Stimulated activated CD8-positive, alpha-beta memory T cell treated with anti-CD3 and anti-CD28 coated beads, Interleukin-4, amount 100 ng/mL, for 24 hours (primary cell): ENCODE measurements at regions not wholly inside any gene's neighbourhood (a gene's known extent, or its start where the extent isn't known, plus 50 kb on each side); places are given as distances from the start of the nearest gene placed in this dataset.
"Not testable (repeated sequence)": the region's sequence is repeated elsewhere in the genome, so short reads cannot be mapped to it uniquely, and the experiment has no call there.

ENCODE experiments used
- DNase-seq: peaks from one replicate; pipeline ENCODE4 v3.0.0-alpha.2; 2020; ENCODE audit warnings: low read depth

DNA sequence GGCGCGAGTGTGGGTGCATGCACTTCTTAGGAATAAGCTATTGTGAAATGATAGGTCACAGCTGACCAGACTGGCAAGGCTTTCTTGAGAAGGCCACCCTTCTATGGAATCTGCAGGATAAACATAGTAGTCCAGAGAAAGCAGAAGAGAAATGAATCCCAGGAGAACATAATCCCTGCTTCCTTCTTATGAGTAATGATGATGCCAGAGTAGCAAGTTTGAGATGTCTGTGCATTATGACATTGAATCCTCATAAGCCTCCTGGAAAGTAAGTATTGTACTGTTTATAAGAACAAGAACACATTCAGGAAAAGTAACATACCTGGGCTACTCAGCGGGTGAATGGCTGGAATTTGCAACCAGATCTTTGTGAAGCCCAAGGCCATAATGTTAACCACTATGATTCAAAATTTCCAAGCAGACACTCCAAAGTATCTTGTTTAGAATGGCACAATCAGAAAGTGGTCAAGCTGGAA is 272.1 kb upstream of the HS3ST1 start:
- no peak for DNase-seq

DNA sequence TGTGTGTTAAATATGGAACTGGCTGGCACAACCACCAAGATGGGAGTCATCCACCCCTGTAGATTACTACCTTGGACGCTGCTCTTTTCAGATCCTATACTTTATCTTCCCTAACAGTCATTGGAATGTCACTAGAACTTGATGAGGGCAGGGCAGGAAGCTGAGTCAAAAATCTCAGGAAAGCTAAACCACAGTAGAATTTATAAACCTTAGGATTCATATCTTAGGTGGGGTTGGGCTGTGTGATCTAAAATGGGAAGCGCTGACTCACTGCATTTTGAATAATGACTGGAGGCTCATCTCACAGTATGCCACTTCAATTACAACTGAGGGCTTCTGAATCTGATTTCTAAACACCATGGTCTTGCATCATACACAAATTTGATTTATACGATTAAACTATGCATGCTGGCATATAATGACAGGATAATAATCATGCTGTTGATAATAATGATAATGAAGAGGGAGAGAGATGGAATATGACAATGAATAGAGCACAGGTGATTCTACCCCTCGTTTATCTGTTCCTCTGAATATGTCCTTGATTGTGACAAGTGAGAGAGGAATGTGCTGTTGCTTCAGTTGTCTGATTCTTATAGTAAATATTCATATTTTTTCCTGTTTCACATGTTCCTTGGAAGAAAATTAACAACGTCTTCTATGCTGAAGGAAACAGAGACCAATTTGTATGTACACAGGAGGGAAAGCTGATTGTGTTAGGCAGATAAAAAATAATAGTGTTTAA is 270.3 kb upstream of the HS3ST1 start:
- DNase-seq = no peak

DNA sequence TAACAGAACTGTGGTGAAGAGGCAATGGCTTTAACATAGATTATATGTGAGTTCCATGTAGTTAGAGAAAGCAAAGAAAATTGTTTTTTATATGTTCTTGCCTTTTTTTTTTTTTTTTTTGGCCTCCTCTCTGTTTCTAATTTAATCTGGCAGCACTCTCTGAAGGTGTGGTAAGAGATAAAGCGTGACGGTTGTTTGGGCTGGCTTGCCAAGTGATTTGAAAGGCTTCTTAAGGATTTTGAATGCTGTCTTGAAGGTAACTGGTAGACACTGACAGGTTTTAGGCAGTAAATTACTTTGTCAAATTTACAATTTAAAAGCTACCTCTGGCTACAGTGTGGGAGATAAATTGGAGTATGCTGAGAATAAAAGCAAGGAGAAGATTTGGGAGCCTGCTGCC is 269.3 kb upstream of the HS3ST1 start:
- no peak for DNase-seq

DNA sequence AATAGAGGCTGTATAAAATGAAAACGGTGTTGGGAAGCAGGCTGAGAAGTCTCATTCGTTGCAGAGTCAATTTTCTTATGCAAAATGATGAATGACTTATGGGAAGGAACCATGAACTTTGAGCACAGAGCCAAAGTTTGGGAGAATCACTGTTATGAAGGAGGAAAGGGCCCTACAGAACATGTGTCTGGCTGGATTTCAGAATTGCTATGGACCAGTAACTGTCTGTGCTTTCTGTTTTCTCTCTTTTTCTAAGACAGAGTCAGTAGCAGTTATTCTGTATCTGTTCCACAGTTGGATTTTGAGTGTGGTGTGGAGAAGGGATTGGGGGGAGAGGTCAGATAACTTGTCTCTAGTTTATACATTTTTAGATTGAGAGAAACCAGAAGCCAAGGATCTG is 265.0 kb upstream of the HS3ST1 start:
- DNase-seq = no peak

DNA sequence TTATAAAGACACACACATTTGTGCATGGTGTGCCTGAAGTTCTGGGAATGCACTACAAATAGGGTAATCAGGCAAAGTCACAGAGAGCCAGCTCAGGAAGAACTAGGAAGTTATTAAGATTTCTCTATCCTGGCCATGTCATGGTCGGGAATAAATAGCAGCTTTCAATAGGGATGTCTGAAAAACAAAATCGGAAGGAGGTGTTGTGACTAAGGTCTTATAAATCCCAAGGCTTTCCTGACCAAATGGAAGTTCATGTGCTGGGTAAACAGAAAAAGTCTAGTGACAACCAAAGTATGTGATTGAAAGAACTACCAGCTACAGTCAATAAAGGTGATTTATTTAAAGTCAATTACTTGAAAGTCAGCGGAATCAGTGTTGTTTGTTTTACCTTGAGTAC is 262.5 kb upstream of the HS3ST1 start:
- DNase-seq = no peak

DNA sequence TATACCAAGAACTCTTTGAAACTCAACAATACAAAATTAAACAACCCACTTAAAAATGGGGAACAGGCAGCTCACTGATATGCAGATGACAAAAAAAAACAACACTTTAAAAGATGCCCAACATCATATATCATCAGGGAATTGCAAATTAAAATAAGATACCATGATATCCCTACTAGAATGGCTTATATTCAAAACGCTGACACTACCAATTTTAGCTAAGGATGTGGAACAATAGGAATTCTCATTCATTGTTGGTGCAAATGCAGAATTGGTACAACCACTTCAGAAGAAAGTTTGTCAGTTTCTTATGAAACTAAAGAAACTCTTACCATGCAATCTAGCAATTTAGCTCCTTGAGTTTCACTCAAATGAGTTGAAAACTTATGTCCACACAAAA is 259.0 kb upstream of the HS3ST1 start:
- DNase-seq = no peak

DNA sequence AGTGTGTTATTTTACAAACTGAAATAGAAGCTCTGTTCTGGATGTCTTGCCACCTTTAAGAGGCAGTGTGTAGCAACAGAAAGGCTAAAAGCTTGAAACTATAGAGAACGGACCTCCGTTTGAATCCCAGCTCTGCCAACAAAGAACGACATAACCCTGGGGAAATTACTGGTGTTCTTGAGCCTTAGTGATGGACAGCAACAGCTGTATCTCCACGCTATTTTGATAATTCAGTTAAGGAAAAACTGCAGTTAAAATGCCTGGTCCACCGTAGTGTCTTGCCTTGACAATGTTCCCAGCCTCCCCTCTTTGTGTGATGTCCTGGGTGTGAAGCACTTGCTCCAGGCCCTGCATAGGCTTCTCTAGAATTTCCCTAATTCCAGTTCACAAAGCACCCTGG is 256.8 kb upstream of the HS3ST1 start:
- no peak for DNase-seq

DNA sequence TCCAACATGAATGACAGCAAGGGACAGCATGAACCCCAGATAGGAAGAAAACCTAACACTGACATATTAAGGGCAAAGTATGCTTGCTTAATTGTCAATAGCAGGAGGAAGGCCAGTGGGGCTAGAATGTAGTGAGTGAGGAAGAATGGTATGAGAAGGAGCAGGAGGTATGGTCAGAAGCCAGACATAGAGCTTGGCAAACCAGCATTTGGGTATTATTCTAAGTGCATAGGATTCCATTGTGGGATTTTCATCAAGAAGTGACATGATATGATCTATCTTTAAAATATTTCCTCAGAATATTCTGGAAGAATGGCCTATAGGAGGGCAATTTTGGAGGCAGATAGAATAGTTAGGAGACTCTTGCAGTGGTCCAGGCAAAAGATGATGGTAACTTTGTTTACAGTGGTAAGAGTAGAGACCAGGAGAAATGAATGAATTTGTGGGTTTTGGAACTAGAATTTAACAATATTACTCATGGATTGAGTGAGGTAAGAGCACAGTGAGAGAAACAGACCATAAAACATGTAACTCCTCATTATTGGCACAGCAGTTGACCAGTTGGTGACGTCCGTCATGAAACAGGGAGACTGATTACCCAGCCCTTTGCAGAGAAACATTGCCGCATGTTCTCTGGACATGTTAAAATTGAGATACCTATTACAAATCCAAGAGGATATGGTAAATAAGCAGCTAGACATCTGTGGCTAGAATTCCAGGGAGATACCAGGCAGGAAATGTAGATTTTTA is 246.5 kb upstream of the HS3ST1 start:
- no peak for DNase-seq

DNA sequence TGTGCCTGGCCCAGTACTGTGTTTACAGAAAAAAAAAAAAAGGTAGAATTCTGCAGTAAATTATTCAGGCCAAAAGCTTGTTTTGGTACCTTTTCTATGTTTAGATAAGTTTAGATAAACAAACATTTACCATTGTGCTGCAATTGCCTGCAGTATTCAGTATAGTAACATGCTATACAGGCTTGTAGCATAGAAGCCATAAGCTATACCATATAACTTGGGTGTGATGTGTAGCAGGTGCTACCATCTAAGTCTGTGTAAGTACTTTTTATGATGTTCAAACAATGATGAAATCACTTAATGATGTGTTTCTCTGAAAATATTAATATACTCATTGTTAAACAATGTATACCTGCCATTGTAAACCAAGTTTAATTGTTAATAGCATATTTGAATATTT is 241.6 kb upstream of the HS3ST1 start:
- DNase-seq = no peak

DNA sequence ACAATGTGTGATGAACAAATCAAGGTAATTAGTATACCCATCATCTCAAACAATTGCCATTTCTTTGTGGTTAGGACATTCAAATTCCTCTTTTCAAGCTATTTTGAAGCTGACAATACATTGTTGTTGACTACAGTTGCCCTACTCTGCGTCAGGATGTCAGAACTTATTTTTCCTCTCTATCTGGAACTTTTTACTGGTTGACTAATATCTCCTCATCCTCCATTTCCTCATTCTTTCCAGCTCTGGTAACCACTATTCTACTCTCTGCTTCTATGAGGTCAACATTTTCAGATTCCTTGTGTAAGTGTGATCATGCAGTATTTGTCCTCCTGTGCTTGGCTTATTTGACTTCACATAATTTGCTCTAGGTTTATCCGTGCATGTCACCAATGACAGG is 240.5 kb upstream of the HS3ST1 start:
- DNase-seq = no peak

DNA sequence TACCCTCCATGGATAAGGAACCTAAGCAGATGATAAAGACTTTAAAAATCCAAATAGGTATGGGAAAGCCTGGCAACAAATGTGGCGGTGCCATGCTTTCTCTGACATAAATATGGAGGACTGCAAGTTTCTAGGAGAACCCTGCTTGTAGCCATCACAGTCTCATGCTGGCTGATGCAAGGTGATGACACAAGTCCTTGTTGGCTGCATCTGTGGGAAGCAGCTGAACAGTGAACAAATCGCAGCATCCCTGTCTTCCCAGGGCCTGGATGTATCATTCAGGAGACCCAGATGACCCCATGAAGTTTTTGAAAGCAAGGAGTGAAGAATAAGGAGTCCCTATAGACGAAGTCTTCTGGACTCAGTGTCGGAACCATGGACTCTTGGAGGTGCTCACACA is 234.4 kb upstream of the HS3ST1 start:
- no peak for DNase-seq

DNA sequence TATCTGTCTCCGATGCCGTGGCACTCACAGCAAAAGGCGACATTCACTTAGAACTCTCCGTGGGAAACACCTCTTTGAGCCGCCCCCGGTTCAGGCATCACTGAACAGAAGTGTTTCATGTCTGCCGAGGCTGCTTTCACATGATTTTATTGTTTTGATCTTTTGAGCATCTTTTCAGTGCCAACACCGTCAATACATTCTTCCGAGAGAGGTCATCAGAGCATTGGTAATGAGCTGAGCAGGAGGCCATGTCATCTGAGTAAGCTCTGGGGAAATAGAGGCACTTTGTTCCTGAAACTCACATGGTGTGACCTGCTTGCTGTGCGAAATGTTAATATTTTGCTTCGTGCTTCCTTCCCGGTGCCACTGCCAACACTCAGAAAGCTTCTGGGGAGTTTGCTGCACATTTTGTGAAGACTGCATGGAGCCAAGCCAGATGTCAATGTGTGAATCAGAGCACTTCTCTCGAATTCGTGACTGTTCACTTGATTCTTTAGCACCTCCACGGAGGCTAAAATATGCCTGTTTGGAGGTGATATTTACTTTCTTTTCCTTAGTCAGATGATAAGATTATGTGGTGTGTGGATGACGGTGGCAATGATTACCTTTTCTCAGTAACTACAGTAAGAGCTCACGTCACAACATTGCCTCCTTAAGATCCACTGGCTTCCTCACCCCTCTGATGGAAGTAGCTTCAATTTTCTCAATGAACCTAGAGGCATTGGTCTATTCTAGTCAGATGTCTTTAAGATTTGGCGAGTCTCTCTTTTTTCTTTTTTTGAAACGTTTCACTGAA is 222.3 kb upstream of the HS3ST1 start:
- no peak for DNase-seq

DNA sequence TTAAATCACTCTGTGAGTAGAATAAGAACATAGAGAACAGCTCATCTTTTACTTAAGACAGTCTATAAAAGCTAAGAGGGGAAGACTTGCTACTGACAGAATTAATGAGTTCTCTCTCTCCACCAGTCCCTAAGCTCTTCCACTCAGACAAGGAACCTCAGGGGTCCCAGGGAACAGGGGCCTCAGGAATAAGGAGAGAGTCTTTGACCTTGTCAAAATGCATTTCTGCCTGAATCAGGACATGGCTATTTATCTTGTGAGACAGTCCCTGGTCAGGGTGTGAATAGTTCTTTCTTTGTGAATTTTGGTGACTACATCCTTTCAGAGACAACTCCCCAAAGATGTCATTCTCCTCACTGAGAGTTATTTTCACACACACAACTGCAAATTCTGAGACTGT is 218.7 kb upstream of the HS3ST1 start:
- no peak for DNase-seq

DNA sequence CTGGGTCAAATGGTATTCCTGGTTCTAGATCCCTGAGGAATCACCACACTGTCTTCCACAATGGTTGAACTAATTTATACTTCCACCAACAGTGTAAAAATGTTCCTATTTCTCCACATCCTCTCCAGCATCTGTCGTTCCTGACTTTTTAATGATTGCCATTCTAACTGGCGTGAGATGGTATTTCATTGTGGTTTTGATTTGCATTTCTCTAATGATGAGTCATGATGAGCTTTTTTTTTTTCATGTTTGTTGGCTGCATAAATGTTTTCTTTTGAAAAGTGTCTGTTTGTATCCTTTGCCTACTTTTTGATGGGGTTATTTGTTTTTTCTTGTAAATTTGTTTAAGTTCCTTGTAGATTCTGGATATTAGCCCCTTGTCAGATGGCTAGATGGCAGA is 214.4 kb upstream of the HS3ST1 start:
- DNase-seq = not testable (repeated sequence)

DNA sequence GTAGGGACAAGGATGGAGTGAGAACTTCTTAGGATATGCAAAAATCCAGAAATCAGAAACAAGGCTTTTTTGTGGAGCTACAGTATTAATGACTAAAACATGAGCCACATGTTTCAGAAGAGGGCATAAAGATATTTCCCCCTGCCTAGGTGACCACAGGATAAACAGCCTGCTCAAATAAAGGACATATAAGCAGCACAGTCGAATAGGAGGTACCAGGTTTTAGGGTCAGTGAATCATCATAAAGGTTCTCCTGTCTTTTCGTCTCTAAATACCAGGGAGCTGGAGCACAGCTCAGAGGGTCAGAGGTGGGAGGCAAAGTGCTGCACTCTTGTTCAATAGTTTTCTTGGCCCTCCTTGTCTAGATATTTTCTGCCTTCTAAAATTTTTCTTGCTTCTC is 211.9 kb upstream of the HS3ST1 start:
- DNase-seq = no peak

DNA sequence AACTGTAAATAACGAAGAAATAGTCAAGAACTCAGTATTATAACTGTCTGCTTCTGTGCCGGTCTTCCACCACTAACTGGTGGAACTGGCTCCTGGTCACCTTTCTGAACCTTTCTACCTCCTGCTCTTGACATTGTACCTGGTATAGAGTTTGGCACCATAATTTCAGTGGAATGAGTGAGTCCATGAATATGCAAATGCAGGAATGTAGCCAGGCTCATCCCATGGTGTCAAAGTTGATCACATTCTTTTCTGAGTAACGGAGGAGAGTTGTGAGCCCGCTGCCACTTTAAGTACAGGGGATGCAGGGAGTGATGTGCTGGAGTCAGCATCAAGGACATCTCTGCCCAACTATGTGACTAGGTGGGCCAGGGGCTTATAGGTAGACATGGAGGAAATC is 207.9 kb upstream of the HS3ST1 start:
- no peak for DNase-seq

DNA sequence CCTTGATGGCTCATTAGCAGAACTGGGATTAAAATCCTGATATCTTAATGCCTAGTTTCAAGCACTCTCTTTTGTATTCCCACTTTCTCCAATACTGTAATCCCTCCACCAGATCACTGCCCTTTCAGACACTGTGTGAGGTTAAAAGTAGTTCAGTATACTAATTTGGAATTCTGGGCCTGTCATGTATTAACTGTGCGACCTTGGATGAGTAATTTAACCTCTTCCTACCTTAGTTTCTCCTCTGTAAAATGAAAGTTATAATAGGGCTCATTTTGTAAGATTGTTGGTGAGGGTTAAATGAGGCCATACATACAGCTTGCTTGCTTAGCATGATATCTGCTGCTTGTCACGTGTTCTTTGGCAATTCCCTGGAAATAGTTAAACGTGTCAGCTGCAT is 207.3 kb upstream of the HS3ST1 start:
- DNase-seq = no peak

DNA sequence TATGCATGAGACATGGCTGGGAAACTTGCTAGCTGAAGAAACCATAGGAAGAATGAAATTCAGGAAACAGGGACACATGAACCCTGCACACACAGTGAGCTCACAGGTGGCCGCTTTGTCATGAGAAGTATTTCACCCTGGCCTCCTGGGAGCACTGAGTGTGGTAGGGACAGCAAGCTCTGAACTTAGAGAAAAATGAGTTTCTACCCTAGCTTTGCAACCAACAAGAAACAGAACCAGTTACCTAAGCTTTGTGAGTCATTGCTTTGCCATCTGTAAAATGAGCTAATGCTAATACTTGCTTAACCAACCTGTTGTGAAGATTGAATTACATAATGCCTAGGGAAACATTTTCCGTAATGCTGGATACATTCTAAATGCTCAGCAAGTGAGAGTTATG is 206.6 kb upstream of the HS3ST1 start:
- DNase-seq = no peak

DNA sequence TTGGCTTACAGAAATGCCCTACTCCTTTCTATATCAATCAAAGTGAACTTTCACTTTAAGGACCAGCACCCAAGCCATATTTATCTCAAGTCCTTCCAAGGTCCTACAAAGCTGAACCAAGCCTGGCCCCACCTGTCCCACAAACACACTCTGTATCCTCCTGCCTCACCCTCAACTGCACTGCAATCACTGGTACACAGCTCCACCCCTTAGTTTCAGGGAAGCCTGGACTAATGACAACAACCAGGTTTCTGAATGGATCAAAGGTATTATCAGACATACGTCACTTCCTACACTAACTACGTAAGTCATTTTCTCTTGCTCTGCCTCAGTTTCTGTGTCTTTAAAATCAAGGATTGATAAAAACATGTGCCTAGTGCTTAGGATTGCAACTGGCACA is 205.6 kb upstream of the HS3ST1 start:
- DNase-seq = no peak

DNA sequence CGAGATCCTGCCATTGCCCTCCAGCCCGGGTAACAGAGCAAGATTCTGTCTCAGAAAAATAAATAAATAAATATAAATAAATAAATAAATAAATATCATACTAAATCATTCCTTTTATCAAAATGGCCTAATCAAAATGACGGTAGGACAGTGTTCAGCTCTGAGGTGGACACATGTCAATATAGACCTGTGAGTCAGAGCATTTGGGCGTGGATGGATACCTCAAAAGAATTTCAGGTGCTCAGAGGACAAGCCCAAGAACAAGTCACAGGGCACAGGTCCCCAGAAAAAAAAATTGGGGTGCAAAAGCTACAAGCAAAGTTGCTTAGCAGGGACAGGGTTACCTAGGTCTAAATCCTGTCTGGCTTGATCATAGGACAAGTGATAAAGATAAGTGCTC is 204.7 kb upstream of the HS3ST1 start:
- no peak for DNase-seq

DNA sequence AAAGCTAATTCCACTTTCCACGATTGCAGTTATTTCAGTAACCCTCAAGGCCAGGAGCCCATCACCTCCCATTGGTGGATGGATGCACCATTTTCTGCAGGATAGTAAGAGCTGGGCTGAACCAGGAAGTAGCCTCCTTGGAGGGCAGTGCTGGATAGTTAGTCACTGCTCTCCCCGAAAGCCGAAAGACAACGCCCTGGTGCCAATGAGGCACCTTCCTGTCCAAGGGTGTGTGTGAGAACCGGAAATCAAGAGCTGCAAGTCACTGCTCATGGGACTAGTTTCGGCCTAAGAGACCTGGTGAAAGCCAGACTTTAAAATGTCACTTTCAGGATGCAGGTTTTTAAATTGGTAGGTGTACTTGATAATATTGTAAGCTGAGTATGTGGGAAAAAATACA is 203.8 kb upstream of the HS3ST1 start:
- no peak for DNase-seq

DNA sequence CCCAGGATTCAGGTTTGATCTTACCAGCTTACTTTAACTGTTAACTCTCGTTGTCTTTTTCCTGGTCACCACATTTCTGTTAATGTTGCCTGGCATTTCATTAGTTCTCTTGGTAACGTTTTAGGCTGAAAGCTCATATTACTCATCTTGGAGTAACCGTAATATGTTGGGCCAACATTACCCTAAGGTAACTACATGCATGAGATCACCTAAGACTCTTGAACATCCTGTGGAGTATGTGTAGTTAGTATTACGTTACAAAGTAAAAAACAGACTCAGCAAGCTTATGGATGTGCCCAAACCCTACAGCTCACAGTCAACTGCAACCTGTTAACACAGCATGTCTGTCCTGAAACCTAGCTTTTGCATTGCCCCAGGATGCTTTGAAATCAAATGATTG is 203.3 kb upstream of the HS3ST1 start:
- no peak for DNase-seq

DNA sequence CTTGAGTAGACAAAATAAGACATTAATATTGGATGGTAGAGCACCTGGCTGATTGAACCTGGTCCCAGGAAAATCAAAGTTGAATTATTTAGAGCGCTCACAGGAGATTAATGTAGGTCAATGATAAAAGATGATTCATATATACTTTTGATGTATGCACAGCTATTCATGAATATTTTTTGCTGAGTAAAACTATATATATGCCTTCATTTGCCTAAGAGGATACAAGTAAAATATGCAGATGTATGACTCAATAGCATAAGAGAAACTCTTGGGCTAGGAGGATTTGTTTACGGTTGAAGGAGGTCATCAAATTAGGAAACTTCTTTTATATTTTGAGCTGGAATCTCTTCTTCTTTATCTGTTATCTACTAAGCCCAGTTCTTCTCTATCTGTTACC is 202.7 kb upstream of the HS3ST1 start:
- no peak for DNase-seq
